ENCODE measurements at regions not wholly inside any gene's neighbourhood (a gene's known extent, or its start where the extent isn't known, plus 50 kb on each side); places are given as distances from the start of the nearest gene placed in this dataset.

- no peak for FAIRE-seq
- H2AFZ ChIP-seq (ENCODE audit: low read length): no peak overlapping the region
- H3K79me2 ChIP-seq (ENCODE audit: insufficient read depth, low read length): no peaks in the 10 kb centered on the region
- H3K9ac ChIP-seq (ENCODE audit: insufficient read depth, low read depth, low read length): no peak overlapping the region
- intact Hi-C loops (cut with micrococcal nuclease; ENCODE audit: unreplicated experiment): no loop called here
- in situ Hi-C loops (cut with HindIII; ENCODE audit: extremely low pct_ligation_motif_present, low pct_unique_long_range_greater_than_20kb): no loop called here
- H3K27me3 ChIP-seq (ENCODE audit: control insufficient read depth in 1 of 2, insufficient read depth in 2 of 2, low read length in 2 of 2): no peaks in the 10 kb centered on the region
- BruUV-seq (replicated peaks): no TSS peak
- H3K36me3 ChIP-seq (replicated peaks in 1 of 2; ENCODE audit: control insufficient read depth in 1 of 2, insufficient read depth in 2 of 2, low read length in 2 of 2): no peaks in the 10 kb centered on the region
- DNase-seq (ENCODE audit: low spot score): no peak
- no peak for ATAC-seq
- no peaks in the 10 kb centered on the region for H4K20me1 ChIP-seq (ENCODE audit: insufficient read depth, low read length)
- no peak overlapping the region for H3K4me3 ChIP-seq (replicated peaks in 1 of 3; ENCODE audit: insufficient read depth in 1 of 3, low read depth in 2 of 3, low read length in 3 of 3)
- ChIA-PET POLR2A (no interaction called here), CTCF (ENCODE audit: low intra/inter-chr PET ratio, low total read pairs) (no interaction called here)
- no peak overlapping the region for H3K4me2 ChIP-seq (ENCODE audit: low read depth, low read length)
- H3K4me1 ChIP-seq (ENCODE audit: insufficient read depth, low read length): no peaks in the 10 kb centered on the region
- no peaks in the 10 kb centered on the region for H3K9me3 ChIP-seq (ENCODE audit: low read length)
- TF ChIP-seq ZNF232 (CRISPR knock-in tag; IDR thresholded peaks at IDR 0.05; ENCODE audit: borderline replicate concordance): no peak
- TF ChIP-seq ZNF160 (CRISPR knock-in tag; IDR thresholded peaks at IDR 0.05): no peak
- no peak for TF ChIP-seq ADNP (CRISPR knock-in tag; IDR thresholded peaks at IDR 0.05)
- no peak for TF ChIP-seq SYNCRIP (IDR thresholded peaks at IDR 0.05; ENCODE audit: insufficient read depth, low read depth, low read length)
- no peak overlapping the region for H3K27ac ChIP-seq (ENCODE audit: extremely low read length, insufficient read depth, low read length)
Observed at GRCh38 chr2:57862727-57863126, 183.9 kb upstream of the VRK2 start.

DNA sequence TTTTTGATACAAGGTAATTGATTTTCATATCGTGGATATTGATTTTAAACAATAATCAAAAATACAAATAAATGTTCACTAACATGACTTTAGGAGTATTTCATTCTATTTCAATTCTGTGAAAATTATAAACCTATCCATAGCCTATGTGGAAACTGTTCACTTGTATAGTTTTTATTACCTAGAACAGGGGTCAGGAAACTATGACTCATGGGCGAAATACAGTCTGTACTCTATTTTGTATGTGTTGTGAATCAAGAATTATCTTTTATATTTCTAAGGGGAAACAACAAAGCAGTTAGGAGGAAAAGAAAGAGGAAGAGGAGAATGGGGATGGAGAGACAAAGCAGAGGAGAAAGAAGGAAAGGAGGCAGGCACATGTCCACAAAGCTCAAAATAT, 181.7 kb upstream of the VRK2 start:
- Histone ChIP-seq H3K9ac (ENCODE audit: insufficient read depth, low read depth, low read length) (no peak overlapping the region), H3K27ac (ENCODE audit: extremely low read length, insufficient read depth, low read length) (no peak overlapping the region), H3K4me3 (replicated peaks in 1 of 3; ENCODE audit: insufficient read depth in 1 of 3, low read depth in 2 of 3, low read length in 3 of 3) (no peak overlapping the region), H4K20me1 (ENCODE audit: insufficient read depth, low read length) (no peaks in the 10 kb centered on the region), H3K27me3 (ENCODE audit: control insufficient read depth in 1 of 2, insufficient read depth in 2 of 2, low read length in 2 of 2) (no peaks in the 10 kb centered on the region), H2AFZ (ENCODE audit: low read length) (no peak overlapping the region), H3K79me2 (ENCODE audit: insufficient read depth, low read length) (no peaks in the 10 kb centered on the region), H3K9me3 (ENCODE audit: low read length) (no peaks in the 10 kb centered on the region), H3K36me3 (replicated peaks in 1 of 2; ENCODE audit: control insufficient read depth in 1 of 2, insufficient read depth in 2 of 2, low read length in 2 of 2) (no peaks in the 10 kb centered on the region), H3K4me1 (ENCODE audit: insufficient read depth, low read length) (no peaks in the 10 kb centered on the region), H3K4me2 (ENCODE audit: low read depth, low read length) (no peak overlapping the region)
- ATAC-seq: no peak
- BruUV-seq (replicated peaks): no TSS peak
- intact Hi-C loops (cut with micrococcal nuclease; ENCODE audit: unreplicated experiment) (no loop called here), in situ Hi-C loops (cut with HindIII; ENCODE audit: extremely low pct_ligation_motif_present, low pct_unique_long_range_greater_than_20kb) (no loop called here)
- ChIA-PET CTCF (ENCODE audit: low intra/inter-chr PET ratio, low total read pairs) (no interaction called here), POLR2A (no interaction called here)
- 2% methylated on average over 2 of the region's 2 CpGs for WGBS (ENCODE audit: low lambda C conversion rate)
- no peak for FAIRE-seq
- no peak for DNase-seq (ENCODE audit: low spot score)
- no peak for TF ChIP-seq ZFP90 (CRISPR knock-in tag; IDR thresholded peaks at IDR 0.05; ENCODE audit: borderline replicate concordance)
- TF ChIP-seq ZNF775 (CRISPR knock-in tag; IDR thresholded peaks at IDR 0.05; ENCODE audit: borderline replicate concordance): no peak
- TF ChIP-seq MBD4 (IDR thresholded peaks at IDR 0.05; ENCODE audit: borderline replicate concordance, low read length): no peak
- no peak for TF ChIP-seq REL (CRISPR knock-in tag; conservative IDR thresholded peaks at IDR 0.05)
- no peak for TF ChIP-seq NR2C2 (CRISPR knock-in tag; IDR thresholded peaks at IDR 0.05; ENCODE audit: borderline replicate concordance)
- TF ChIP-seq ZNF496 (CRISPR knock-in tag; IDR thresholded peaks at IDR 0.05; ENCODE audit: insufficient replicate concordance): no peak
- no peak for TF ChIP-seq ZNF251 (CRISPR knock-in tag; IDR thresholded peaks at IDR 0.05)
- no peak for TF ChIP-seq ZNF484 (CRISPR knock-in tag; IDR thresholded peaks at IDR 0.05; ENCODE audit: borderline replicate concordance, low read depth)
- no peak for TF ChIP-seq ZNF224 (CRISPR knock-in tag; IDR thresholded peaks at IDR 0.05)
